Lower leg skin (tissue), 3 donors: ENCODE measurements at regions not wholly inside any gene's neighbourhood (a gene's known extent, or its start where the extent isn't known, plus 50 kb on each side); places are given as distances from the start of the nearest gene placed in this dataset.

Experiments used
- POLR2A ChIP-seq, 2 donors: fragments of 450-650 bp; IDR thresholded peaks; one replicate each; pipeline ENCODE4 v1.6.1; 2016 to 2017; ENCODE audit warnings: antibody characterized with exemption in 2 of 2, mild to moderate bottlenecking in 1 of 2, moderate library complexity in 1 of 2
- TF ChIP-seq, protein P1 (sequence below), 3 donors: fragments of 450-650 bp; IDR thresholded peaks; one replicate each; pipeline ENCODE4 v1.5.1; 2016; ENCODE audit warnings: antibody characterized with exemption in 3 of 3, mild to moderate bottlenecking in 3 of 3, moderate library complexity in 2 of 3

DNA sequence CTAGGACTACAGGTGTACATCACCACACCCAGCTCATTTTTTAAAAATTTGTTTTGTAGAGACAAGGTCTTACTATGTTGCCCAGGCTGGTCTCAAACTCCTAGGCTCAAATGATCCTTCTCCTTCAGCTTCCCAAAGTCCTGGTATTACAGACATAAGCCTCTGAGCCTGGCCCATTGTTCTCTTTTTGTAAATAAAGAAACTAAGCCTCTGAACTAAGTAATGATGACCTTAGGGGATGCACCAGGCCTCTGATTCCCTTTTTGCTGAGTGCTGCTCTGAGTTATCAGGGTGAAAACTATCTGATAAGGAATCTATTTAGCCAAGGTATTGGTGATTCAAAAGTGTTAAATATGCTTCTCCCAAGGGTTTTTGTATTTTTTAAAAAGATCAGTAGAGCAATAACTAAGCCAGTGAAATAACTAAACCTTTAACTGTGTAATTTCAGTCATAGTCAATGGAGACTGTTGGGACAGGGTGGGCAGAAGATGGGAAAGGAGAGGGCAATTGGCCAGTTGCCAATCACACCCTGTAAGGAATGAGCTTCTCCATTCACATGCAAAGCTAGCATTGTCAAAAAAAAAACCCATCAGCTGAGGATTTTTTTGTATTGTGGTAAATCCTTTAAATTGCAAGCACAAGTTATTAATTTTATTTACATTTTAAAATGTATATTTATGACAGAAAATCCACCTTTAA lies 194.8 kb upstream of the PFN2 start:
- TF ChIP-seq, protein P1, sequence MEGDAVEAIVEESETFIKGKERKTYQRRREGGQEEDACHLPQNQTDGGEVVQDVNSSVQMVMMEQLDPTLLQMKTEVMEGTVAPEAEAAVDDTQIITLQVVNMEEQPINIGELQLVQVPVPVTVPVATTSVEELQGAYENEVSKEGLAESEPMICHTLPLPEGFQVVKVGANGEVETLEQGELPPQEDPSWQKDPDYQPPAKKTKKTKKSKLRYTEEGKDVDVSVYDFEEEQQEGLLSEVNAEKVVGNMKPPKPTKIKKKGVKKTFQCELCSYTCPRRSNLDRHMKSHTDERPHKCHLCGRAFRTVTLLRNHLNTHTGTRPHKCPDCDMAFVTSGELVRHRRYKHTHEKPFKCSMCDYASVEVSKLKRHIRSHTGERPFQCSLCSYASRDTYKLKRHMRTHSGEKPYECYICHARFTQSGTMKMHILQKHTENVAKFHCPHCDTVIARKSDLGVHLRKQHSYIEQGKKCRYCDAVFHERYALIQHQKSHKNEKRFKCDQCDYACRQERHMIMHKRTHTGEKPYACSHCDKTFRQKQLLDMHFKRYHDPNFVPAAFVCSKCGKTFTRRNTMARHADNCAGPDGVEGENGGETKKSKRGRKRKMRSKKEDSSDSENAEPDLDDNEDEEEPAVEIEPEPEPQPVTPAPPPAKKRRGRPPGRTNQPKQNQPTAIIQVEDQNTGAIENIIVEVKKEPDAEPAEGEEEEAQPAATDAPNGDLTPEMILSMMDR (IDR thresholded peaks at IDR 0.05), result no peak
- TF ChIP-seq POLR2A (IDR thresholded peaks at IDR 0.05), result no peak
